C4-2B (cell line): ENCODE measurements at regions not wholly inside any gene's neighbourhood (a gene's known extent, or its start where the extent isn't known, plus 50 kb on each side); places are given as distances from the start of the nearest gene placed in this dataset.

Experiments used
- ZFX ChIP-seq: fragments of 450-650 bp; IDR thresholded peaks from 2 replicates; pipeline ENCODE4 v1.6.1; 2017
- TF ChIP-seq, protein P1 (sequence below): fragments of 450-650 bp; conservative IDR thresholded peaks from 2 replicates; pipeline ENCODE4 v1.5.1; 2017; ENCODE audit warnings: mild to moderate bottlenecking

GRCh38 chr4:108292229-108292628 is 123.5 kb upstream of the LEF1 start:
- TF ChIP-seq, protein P1, sequence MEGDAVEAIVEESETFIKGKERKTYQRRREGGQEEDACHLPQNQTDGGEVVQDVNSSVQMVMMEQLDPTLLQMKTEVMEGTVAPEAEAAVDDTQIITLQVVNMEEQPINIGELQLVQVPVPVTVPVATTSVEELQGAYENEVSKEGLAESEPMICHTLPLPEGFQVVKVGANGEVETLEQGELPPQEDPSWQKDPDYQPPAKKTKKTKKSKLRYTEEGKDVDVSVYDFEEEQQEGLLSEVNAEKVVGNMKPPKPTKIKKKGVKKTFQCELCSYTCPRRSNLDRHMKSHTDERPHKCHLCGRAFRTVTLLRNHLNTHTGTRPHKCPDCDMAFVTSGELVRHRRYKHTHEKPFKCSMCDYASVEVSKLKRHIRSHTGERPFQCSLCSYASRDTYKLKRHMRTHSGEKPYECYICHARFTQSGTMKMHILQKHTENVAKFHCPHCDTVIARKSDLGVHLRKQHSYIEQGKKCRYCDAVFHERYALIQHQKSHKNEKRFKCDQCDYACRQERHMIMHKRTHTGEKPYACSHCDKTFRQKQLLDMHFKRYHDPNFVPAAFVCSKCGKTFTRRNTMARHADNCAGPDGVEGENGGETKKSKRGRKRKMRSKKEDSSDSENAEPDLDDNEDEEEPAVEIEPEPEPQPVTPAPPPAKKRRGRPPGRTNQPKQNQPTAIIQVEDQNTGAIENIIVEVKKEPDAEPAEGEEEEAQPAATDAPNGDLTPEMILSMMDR = no peak
- no peak for TF ChIP-seq ZFX
